Stomach (tissue), 4 donors: ENCODE measurements at regions not wholly inside any gene's neighbourhood (a gene's known extent, or its start where the extent isn't known, plus 50 kb on each side); places are given as distances from the start of the nearest gene placed in this dataset.

ENCODE experiments used
- CTCF ChIP-seq, 7 experiments: fragments of 450-650 bp in 4 of 7; fragments of 200-600 bp in 3 of 7; sonication (generic) in 3 of 7; IDR thresholded peaks; one replicate each; pipeline ENCODE4 v1.5.1; 2016 to 2019; ENCODE audit warnings: antibody characterized with exemption in 7 of 7, control low read depth in 2 of 7, mild to moderate bottlenecking in 1 of 7
- EP300 ChIP-seq: sonication (generic); formaldehyde crosslinking; IDR thresholded peaks from one replicate; pipeline ENCODE4 v1.6.1; 2017; ENCODE audit warnings: antibody characterized with exemption
- POLR2A ChIP-seq, 4 donors: fragments of 450-650 bp; IDR thresholded peaks; one replicate each; pipeline ENCODE4 v1.6.1; 2016; ENCODE audit warnings: antibody characterized with exemption in 4 of 4, control low read depth in 2 of 4, mild to moderate bottlenecking in 1 of 4, moderate library complexity in 1 of 4
- POLR2AphosphoS5 ChIP-seq, 3 donors: sonication (generic); formaldehyde crosslinking; IDR thresholded peaks; one replicate each; pipeline ENCODE4 v1.6.1; 2016; ENCODE audit warnings: antibody characterized with exemption in 3 of 3

- no peak for TF ChIP-seq CTCF (IDR thresholded peaks at IDR 0.05)
- TF ChIP-seq POLR2A (IDR thresholded peaks at IDR 0.05): no peak
- TF ChIP-seq POLR2AphosphoS5 (IDR thresholded peaks at IDR 0.05): no peak
- no peak for TF ChIP-seq EP300
Measured at GRCh38 chr11:130819625-130820024, 96.7 kb downstream of the SNX19 start.
